Inflammatory macrophage treated with lipopolysaccharide for 1 hour (primary cell): ENCODE measurements at regions not wholly inside any gene's neighbourhood (a gene's known extent, or its start where the extent isn't known, plus 50 kb on each side); places are given as distances from the start of the nearest gene placed in this dataset.

ENCODE experiments used
- DNase-seq, 2 donors: peaks; one replicate each; pipeline ENCODE4 v3.0.0-alpha.2; 2020 to 2022

GRCh38 chr7:47040795-47041347, 541.0 kb downstream of the TNS3 start:
- no peak for DNase-seq

- DNase-seq, result no peak
Observed at GRCh38 chr7:47039904-47040303, 542.0 kb downstream of the TNS3 start.

GRCh38 chr7:47039089-47039648, 542.7 kb downstream of the TNS3 start:
- no peak for DNase-seq

GRCh38 chr7:47038621-47039020, 543.3 kb downstream of the TNS3 start:
- DNase-seq, result no peak

GRCh38 chr7:47037607-47038006, 544.3 kb downstream of the TNS3 start:
- no peak for DNase-seq

- DNase-seq, result no peak
Observed at GRCh38 chr7:47036909-47037308, 545.0 kb downstream of the TNS3 start.

GRCh38 chr7:47035522-47035921, 546.4 kb downstream of the TNS3 start:
- no peak for DNase-seq

- DNase-seq, result no peak
Observed at GRCh38 chr7:47034180-47034579, 547.7 kb downstream of the TNS3 start.

GRCh38 chr7:47032536-47032908, 549.4 kb downstream of the TNS3 start:
- DNase-seq, result no peak

- DNase-seq, result no peak
Observed at GRCh38 chr7:47031786-47032535, 550.0 kb downstream of the TNS3 start.

GRCh38 chr7:47028284-47028683, 553.6 kb downstream of the TNS3 start:
- no peak for DNase-seq

GRCh38 chr7:47027695-47028240, 554.1 kb downstream of the TNS3 start:
- DNase-seq, result no peak

GRCh38 chr7:47026780-47027361, 555.0 kb downstream of the TNS3 start:
- no peak for DNase-seq

- DNase-seq, result no peak
Observed at GRCh38 chr7:47024991-47025390, 556.9 kb downstream of the TNS3 start.

- DNase-seq, result no peak
Observed at GRCh38 chr7:47008461-47008860, 573.5 kb downstream of the TNS3 start.

GRCh38 chr7:47007471-47007870, 574.4 kb downstream of the TNS3 start:
- no peak for DNase-seq

- no peak for DNase-seq
Observed at GRCh38 chr7:47000561-47000960, 581.4 kb downstream of the TNS3 start.

- no peak for DNase-seq
Observed at GRCh38 chr7:46999866-47000265, 582.0 kb downstream of the TNS3 start.

- DNase-seq, result no peak
Observed at GRCh38 chr7:46996972-46997371, 584.9 kb downstream of the TNS3 start.

- DNase-seq, result no peak
Observed at GRCh38 chr7:46993396-46993795, 588.5 kb downstream of the TNS3 start.

GRCh38 chr7:46990761-46991160, 591.1 kb downstream of the TNS3 start:
- no peak for DNase-seq

- DNase-seq, result no peak
Observed at GRCh38 chr7:46989247-46989646, 592.7 kb downstream of the TNS3 start.

GRCh38 chr7:46982928-46983327, 599.0 kb downstream of the TNS3 start:
- no peak for DNase-seq

GRCh38 chr7:46979439-46979838, 602.5 kb downstream of the TNS3 start:
- no peak for DNase-seq
